Adrenal gland (tissue), 5 donors: ENCODE measurements at regions not wholly inside any gene's neighbourhood (a gene's known extent, or its start where the extent isn't known, plus 50 kb on each side); places are given as distances from the start of the nearest gene placed in this dataset.

Experiments
- POLR2A ChIP-seq, 2 donors: fragments of 450-650 bp; IDR thresholded peaks; one replicate each; pipeline ENCODE4 v1.6.1; 2017; ENCODE audit warnings: antibody characterized with exemption in 2 of 2, mild to moderate bottlenecking in 2 of 2, moderate library complexity in 1 of 2
- TF ChIP-seq, protein P1 (sequence below), 6 experiments: fragments of 450-650 bp in 4 of 6; fragments of 200-600 bp in 2 of 6; sonication (generic) in 1 of 6; IDR thresholded peaks; 1 replicate in 5 of 6; 2 replicates in 1 of 6; pipeline versions ENCODE4 v1.5.1 to v1.8.0; 2016 to 2021; ENCODE audit warnings: antibody characterized with exemption in 6 of 6, mild to moderate bottlenecking in 2 of 6, moderate library complexity in 1 of 6
- donor health status: DM: no; HTN: no; CAD: no.

DNA sequence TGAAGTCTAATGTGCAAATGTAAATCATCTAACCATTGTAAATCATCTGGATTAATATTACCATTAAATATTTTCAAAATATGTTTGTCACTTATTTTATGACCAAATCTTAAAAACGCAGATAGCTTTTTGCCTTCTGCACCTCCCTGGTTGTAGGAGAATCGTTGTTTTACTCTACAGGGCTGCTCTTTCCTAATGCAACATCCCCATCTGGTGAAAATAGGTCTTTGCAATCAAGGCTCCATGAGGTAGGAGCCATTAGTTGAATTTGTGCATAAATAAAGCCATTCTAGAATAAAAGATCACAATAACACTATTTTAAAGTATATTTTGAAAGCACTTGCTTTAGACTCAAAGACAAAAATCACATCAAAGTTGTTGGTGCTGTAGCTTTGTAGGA lies 535.6 kb upstream of the AGTR1 start:
- TF ChIP-seq, protein P1, sequence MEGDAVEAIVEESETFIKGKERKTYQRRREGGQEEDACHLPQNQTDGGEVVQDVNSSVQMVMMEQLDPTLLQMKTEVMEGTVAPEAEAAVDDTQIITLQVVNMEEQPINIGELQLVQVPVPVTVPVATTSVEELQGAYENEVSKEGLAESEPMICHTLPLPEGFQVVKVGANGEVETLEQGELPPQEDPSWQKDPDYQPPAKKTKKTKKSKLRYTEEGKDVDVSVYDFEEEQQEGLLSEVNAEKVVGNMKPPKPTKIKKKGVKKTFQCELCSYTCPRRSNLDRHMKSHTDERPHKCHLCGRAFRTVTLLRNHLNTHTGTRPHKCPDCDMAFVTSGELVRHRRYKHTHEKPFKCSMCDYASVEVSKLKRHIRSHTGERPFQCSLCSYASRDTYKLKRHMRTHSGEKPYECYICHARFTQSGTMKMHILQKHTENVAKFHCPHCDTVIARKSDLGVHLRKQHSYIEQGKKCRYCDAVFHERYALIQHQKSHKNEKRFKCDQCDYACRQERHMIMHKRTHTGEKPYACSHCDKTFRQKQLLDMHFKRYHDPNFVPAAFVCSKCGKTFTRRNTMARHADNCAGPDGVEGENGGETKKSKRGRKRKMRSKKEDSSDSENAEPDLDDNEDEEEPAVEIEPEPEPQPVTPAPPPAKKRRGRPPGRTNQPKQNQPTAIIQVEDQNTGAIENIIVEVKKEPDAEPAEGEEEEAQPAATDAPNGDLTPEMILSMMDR (IDR thresholded peaks at IDR 0.05): no peak
- TF ChIP-seq POLR2A (IDR thresholded peaks at IDR 0.05): no peak
